Chondrocyte (in vitro differentiated cells): ENCODE measurements at regions not wholly inside any gene's neighbourhood (a gene's known extent, or its start where the extent isn't known, plus 50 kb on each side); places are given as distances from the start of the nearest gene placed in this dataset.

Experiments
- DNase-seq: peaks from one replicate; pipeline ENCODE4 v3.0.0; 2021; ENCODE audit warnings: mixed read lengths, low spot score
- H3K27ac Mint-ChIP-seq: one replicate; pipeline ENCODE4 v1.8.0; 2021; ENCODE audit warnings: mild to moderate bottlenecking, moderate library complexity, mixed read lengths; ENCODE audit not compliant: unreplicated experiment
- H3K27me3 Mint-ChIP-seq: 2 replicates; pipeline ENCODE4 v1.8.0; 2021; ENCODE audit warnings: low read depth, mixed read lengths
- H3K36me3 Mint-ChIP-seq: 2 replicates; pipeline ENCODE4 v1.8.0; 2021; ENCODE audit warnings: low read depth, mixed read lengths
- H3K4me1 Mint-ChIP-seq: 2 replicates; pipeline ENCODE4 v1.8.0; 2021; ENCODE audit warnings: low read depth, mild to moderate bottlenecking, mixed read lengths
- H3K4me3 Mint-ChIP-seq: one replicate; pipeline ENCODE4 v1.8.0; 2021; ENCODE audit warnings: mild to moderate bottlenecking, moderate library complexity, mixed read lengths; ENCODE audit not compliant: unreplicated experiment
- H3K9me3 Mint-ChIP-seq: 2 replicates; pipeline ENCODE4 v1.8.0; 2021; ENCODE audit warnings: low read depth, mixed read lengths
- CTCF ChIP-seq: fragments of 200-600 bp; sonication (generic); IDR thresholded peaks from 2 replicates; pipeline ENCODE4 v1.5.0; 2021; ENCODE audit warnings: antibody characterized with exemption, mild to moderate bottlenecking, moderate library complexity

- peaks cover 11% of the 10 kb centered on the region for H3K4me1 Mint-ChIP-seq
- no peaks in the 10 kb centered on the region for H3K27me3 Mint-ChIP-seq
- DNase-seq: no peak
- no peak overlapping the region for H3K4me3 Mint-ChIP-seq
- H3K36me3 Mint-ChIP-seq: no peaks in the 10 kb centered on the region
- no peak for TF ChIP-seq CTCF
- H3K27ac Mint-ChIP-seq: no peak overlapping the region
- no peaks in the 10 kb centered on the region for H3K9me3 Mint-ChIP-seq
Observed at GRCh38 chr2:7826656-7827055, 855.2 kb upstream of the ID2 start.

- no peak for DNase-seq
- no peak overlapping the region for H3K4me3 Mint-ChIP-seq
- no peak for TF ChIP-seq CTCF
- no peaks in the 10 kb centered on the region for H3K36me3 Mint-ChIP-seq
- peaks cover 11% of the 10 kb centered on the region for H3K4me1 Mint-ChIP-seq
- H3K27ac Mint-ChIP-seq: no peak overlapping the region
- no peaks in the 10 kb centered on the region for H3K9me3 Mint-ChIP-seq
- no peaks in the 10 kb centered on the region for H3K27me3 Mint-ChIP-seq
Observed at GRCh38 chr2:7829241-7829640, 852.6 kb upstream of the ID2 start.

- no peak for TF ChIP-seq CTCF
- H3K27me3 Mint-ChIP-seq: no peaks in the 10 kb centered on the region
- peaks cover 7% of the 10 kb centered on the region for H3K4me1 Mint-ChIP-seq
- H3K4me3 Mint-ChIP-seq: no peak overlapping the region
- H3K9me3 Mint-ChIP-seq: no peaks in the 10 kb centered on the region
- no peak overlapping the region for H3K27ac Mint-ChIP-seq
- no peak for DNase-seq
- H3K36me3 Mint-ChIP-seq: no peaks in the 10 kb centered on the region
Observed at GRCh38 chr2:7830616-7831015, 851.2 kb upstream of the ID2 start.

GRCh38 chr2:7835151-7835550, 846.7 kb upstream of the ID2 start:
- H3K36me3 Mint-ChIP-seq: no peaks in the 10 kb centered on the region

GRCh38 chr2:7835693-7836680, 845.9 kb upstream of the ID2 start:
- DNase-seq: no peak
- no peak for TF ChIP-seq CTCF
- peaks cover 7% of the 10 kb centered on the region for H3K9me3 Mint-ChIP-seq
- H3K27ac Mint-ChIP-seq: no peak overlapping the region
- H3K4me3 Mint-ChIP-seq: no peak overlapping the region
- no peaks in the 10 kb centered on the region for H3K36me3 Mint-ChIP-seq
- H3K4me1 Mint-ChIP-seq: no peaks in the 10 kb centered on the region
- no peaks in the 10 kb centered on the region for H3K27me3 Mint-ChIP-seq

More at GRCh38 chr2:7835151-7835550, 846.7 kb upstream of the ID2 start:
- TF ChIP-seq CTCF: no peak
- Mint-ChIP-seq H3K4me3 (no peak overlapping the region), H3K9me3 (peaks cover 1% of the 10 kb centered on the region), H3K27me3 (no peaks in the 10 kb centered on the region), H3K4me1 (no peaks in the 10 kb centered on the region), H3K27ac (no peak overlapping the region)
- no peak for DNase-seq
